PFSK-1 (cell line): ENCODE measurements at regions not wholly inside any gene's neighbourhood (a gene's known extent, or its start where the extent isn't known, plus 50 kb on each side); places are given as distances from the start of the nearest gene placed in this dataset.

ENCODE experiments used
- FOXP2 ChIP-seq: optimal IDR thresholded peaks from 2 replicates; pipeline ENCODE3; 2011; ENCODE audit warnings: borderline replicate concordance, control low read depth, inconsistent platforms; ENCODE audit not compliant: insufficient read depth; ENCODE audit errors: extremely low read length, extremely low read depth
- POLR2AphosphoS5 ChIP-seq: IDR thresholded peaks from 2 replicates; pipeline ENCODE4 v1.6.1; 2012; ENCODE audit warnings: low read depth, mild to moderate bottlenecking, control low read depth, low read length, moderate library complexity
- REST ChIP-seq, 2 experiments: IDR thresholded peaks; 2 replicates each; pipeline versions ENCODE4 v1.6.1 to v1.8.0; 2011 to 2012; ENCODE audit warnings: low read depth in 2 of 2, low read length in 2 of 2, control low read depth in 1 of 2, inconsistent platforms in 1 of 2, mild to moderate bottlenecking in 1 of 2, moderate library complexity in 1 of 2; ENCODE audit not compliant: insufficient read depth in 1 of 2
- SIN3A ChIP-seq: IDR thresholded peaks from 2 replicates; pipeline ENCODE4 v1.6.1; 2012; ENCODE audit warnings: mild to moderate bottlenecking, low read length, moderate library complexity, borderline replicate concordance; ENCODE audit not compliant: insufficient read depth
- TAF1 ChIP-seq: IDR thresholded peaks from 2 replicates; pipeline ENCODE4 v1.6.1; 2012; ENCODE audit warnings: low read length, control low read depth, borderline replicate concordance; ENCODE audit not compliant: insufficient read depth

GRCh38 chr20:50413088-50413500 is 97.1 kb upstream of the PTPN1 start:
- no peak for TF ChIP-seq REST (IDR thresholded peaks at IDR 0.05; ENCODE audit: insufficient read depth in 1 of 2, low read depth in 2 of 2, low read length in 2 of 2)
- TF ChIP-seq POLR2AphosphoS5, result no peak
- no peak for TF ChIP-seq TAF1
- TF ChIP-seq SIN3A, result no peak
- no peak for TF ChIP-seq FOXP2

- TF ChIP-seq SIN3A, result no peak
- TF ChIP-seq FOXP2, result no peak
- TF ChIP-seq REST (IDR thresholded peaks at IDR 0.05; ENCODE audit: insufficient read depth in 1 of 2, low read depth in 2 of 2, low read length in 2 of 2), result no peak
- no peak for TF ChIP-seq TAF1
- no peak for TF ChIP-seq POLR2AphosphoS5
Observed at GRCh38 chr20:50415021-50415515, 95.1 kb upstream of the PTPN1 start.

GRCh38 chr20:50415516-50416268 is 94.5 kb upstream of the PTPN1 start:
- TF ChIP-seq REST (IDR thresholded peaks at IDR 0.05; ENCODE audit: insufficient read depth in 1 of 2, low read depth in 2 of 2, low read length in 2 of 2) (peak in 1 of 2 experiments; percentile 10; a peak in 1 of 4 replicates), FOXP2 (peak; percentile 6), TAF1 (no peak), POLR2AphosphoS5 (no peak), SIN3A (no peak)

GRCh38 chr20:50416269-50417022 is 93.7 kb upstream of the PTPN1 start:
- TF ChIP-seq SIN3A, result no peak
- no peak for TF ChIP-seq POLR2AphosphoS5
- TF ChIP-seq FOXP2, result no peak
- TF ChIP-seq TAF1, result no peak
- TF ChIP-seq REST (IDR thresholded peaks at IDR 0.05; ENCODE audit: insufficient read depth in 1 of 2, low read depth in 2 of 2, low read length in 2 of 2), result no peak
